ENCODE measurements at regions not wholly inside any gene's neighbourhood (a gene's known extent, or its start where the extent isn't known, plus 50 kb on each side); places are given as distances from the start of the nearest gene placed in this dataset.

- peaks cover 0 to 20% of the 10 kb centered on the region in 2 donors for H3K27me3 Mint-ChIP-seq
- no peak overlapping the region for H3K4me3 Mint-ChIP-seq
- peaks cover 4% of the 10 kb centered on the region for H3K9me3 Mint-ChIP-seq
- no peaks in the 10 kb centered on the region for H3K36me3 Mint-ChIP-seq
- no peak overlapping the region for H3K27ac Mint-ChIP-seq
- no peaks in the 10 kb centered on the region for H3K4me1 Mint-ChIP-seq (ENCODE audit: low read depth in 2 of 2)
- no peak for ATAC-seq
- no peak for DNase-seq (ENCODE audit: low spot score)
Measured at GRCh38 chr13:33483471-33483870, 197.9 kb upstream of the STARD13 start.

- H3K27ac Mint-ChIP-seq = no peak overlapping the region
- ATAC-seq (no peak), DNase-seq (ENCODE audit: low spot score) (no peak)
- no peaks in the 10 kb centered on the region for H3K36me3 Mint-ChIP-seq
- no peak overlapping the region for H3K4me3 Mint-ChIP-seq
- H3K4me1 Mint-ChIP-seq (ENCODE audit: low read depth in 2 of 2) = no peaks in the 10 kb centered on the region
- peaks cover 4% of the 10 kb centered on the region for H3K9me3 Mint-ChIP-seq
- H3K27me3 Mint-ChIP-seq = peaks cover 0 to 17% of the 10 kb centered on the region in 2 donors
Measured at GRCh38 chr13:33485247-33485646, 199.7 kb upstream of the STARD13 start.

- Mint-ChIP-seq H3K27me3 (peaks cover 0 to 24% of the 10 kb centered on the region in 2 donors), H3K36me3 (no peaks in the 10 kb centered on the region), H3K9me3 (peaks cover 4% of the 10 kb centered on the region), H3K4me1 (ENCODE audit: low read depth in 2 of 2) (no peaks in the 10 kb centered on the region), H3K27ac (no peak overlapping the region), H3K4me3 (no peak overlapping the region)
- ATAC-seq = no peak
- DNase-seq (ENCODE audit: low spot score) = no peak
Measured at GRCh38 chr13:33487575-33488243, 202.2 kb upstream of the STARD13 start.

- Mint-ChIP-seq H3K36me3 (no peaks in the 10 kb centered on the region), H3K27me3 (peaks cover 3 to 24% of the 10 kb centered on the region in 2 donors), H3K4me1 (ENCODE audit: low read depth in 2 of 2) (no peaks in the 10 kb centered on the region), H3K27ac (no peak overlapping the region), H3K9me3 (peaks cover 3% of the 10 kb centered on the region), H3K4me3 (no peak overlapping the region)
- no peak for ATAC-seq
- DNase-seq (ENCODE audit: low spot score) = no peak
Measured at GRCh38 chr13:33489563-33489962, 204.0 kb upstream of the STARD13 start.

- H3K4me1 Mint-ChIP-seq (ENCODE audit: low read depth in 2 of 2) = no peaks in the 10 kb centered on the region
Measured at GRCh38 chr13:33490461-33491327, 205.1 kb upstream of the STARD13 start.

GRCh38 chr13:33493672-33494365, 208.3 kb upstream of the STARD13 start:
- Mint-ChIP-seq H3K4me1 (ENCODE audit: low read depth in 2 of 2) (no peaks in the 10 kb centered on the region), H3K9me3 (peaks cover 3% of the 10 kb centered on the region), H3K27me3 (peaks cover 8 to 30% of the 10 kb centered on the region in 2 donors), H3K4me3 (no peak overlapping the region), H3K36me3 (no peaks in the 10 kb centered on the region), H3K27ac (no peak overlapping the region)
- no peak for ATAC-seq
- no peak for DNase-seq (ENCODE audit: low spot score)

More at GRCh38 chr13:33490461-33491327, 205.1 kb upstream of the STARD13 start:
- H3K4me3 Mint-ChIP-seq = no peak overlapping the region
- peaks cover 3% of the 10 kb centered on the region for H3K9me3 Mint-ChIP-seq
- no peak for DNase-seq (ENCODE audit: low spot score)
- no peaks in the 10 kb centered on the region for H3K36me3 Mint-ChIP-seq
- no peak overlapping the region for H3K27ac Mint-ChIP-seq
- ATAC-seq = no peak
- peaks cover 3 to 24% of the 10 kb centered on the region in 2 donors for H3K27me3 Mint-ChIP-seq

- Mint-ChIP-seq H3K36me3 (no peaks in the 10 kb centered on the region), H3K27ac (no peak overlapping the region), H3K4me3 (no peak overlapping the region), H3K4me1 (ENCODE audit: low read depth in 2 of 2) (no peaks in the 10 kb centered on the region), H3K27me3 (peaks cover 8 to 27% of the 10 kb centered on the region in 2 donors), H3K9me3 (peaks cover 3% of the 10 kb centered on the region)
- no peak for ATAC-seq
- DNase-seq (ENCODE audit: low spot score) = no peak
Measured at GRCh38 chr13:33494596-33495204, 209.1 kb upstream of the STARD13 start.

- no peaks in the 10 kb centered on the region for H3K4me1 Mint-ChIP-seq (ENCODE audit: low read depth in 2 of 2)
- no peak for ATAC-seq
Measured at GRCh38 chr13:33496336-33496735, 210.8 kb upstream of the STARD13 start.

GRCh38 chr13:33497146-33497845, 211.7 kb upstream of the STARD13 start:
- Mint-ChIP-seq H3K4me3 (no peak overlapping the region), H3K27ac (no peak overlapping the region), H3K4me1 (ENCODE audit: low read depth in 2 of 2) (no peaks in the 10 kb centered on the region), H3K36me3 (no peaks in the 10 kb centered on the region), H3K27me3 (peaks cover 17 to 31% of the 10 kb centered on the region in 2 donors), H3K9me3 (peaks cover 9% of the 10 kb centered on the region)
- ATAC-seq = no peak
- no peak for DNase-seq (ENCODE audit: low spot score)

More at GRCh38 chr13:33496336-33496735, 210.8 kb upstream of the STARD13 start:
- no peak overlapping the region for H3K27ac Mint-ChIP-seq
- no peaks in the 10 kb centered on the region for H3K36me3 Mint-ChIP-seq
- peaks cover 5% of the 10 kb centered on the region for H3K9me3 Mint-ChIP-seq
- DNase-seq (ENCODE audit: low spot score) = no peak
- no peak overlapping the region for H3K4me3 Mint-ChIP-seq
- peaks cover 9 to 29% of the 10 kb centered on the region in 2 donors for H3K27me3 Mint-ChIP-seq

GRCh38 chr13:33508060-33508459, 222.5 kb upstream of the STARD13 start:
- Mint-ChIP-seq H3K4me3 (no peak overlapping the region), H3K4me1 (ENCODE audit: low read depth in 2 of 2) (no peaks in the 10 kb centered on the region), H3K36me3 (peaks cover 5% of the 10 kb centered on the region), H3K27ac (no peak overlapping the region), H3K27me3 (peaks cover 0 to 6% of the 10 kb centered on the region in 2 donors), H3K9me3 (peaks cover 3% of the 10 kb centered on the region)
- DNase-seq (ENCODE audit: low spot score) (no peak), ATAC-seq (no peak)

- peaks cover 4 to 12% of the 10 kb centered on the region in 2 donors for H3K27me3 Mint-ChIP-seq
- H3K4me1 Mint-ChIP-seq (ENCODE audit: low read depth in 2 of 2) = no peaks in the 10 kb centered on the region
- ATAC-seq (no peak), DNase-seq (ENCODE audit: low spot score) (no peak)
- no peaks in the 10 kb centered on the region for H3K9me3 Mint-ChIP-seq
- no peaks in the 10 kb centered on the region for H3K36me3 Mint-ChIP-seq
- no peak overlapping the region for H3K27ac Mint-ChIP-seq
- H3K4me3 Mint-ChIP-seq = no peak overlapping the region
Measured at GRCh38 chr13:33509642-33510229, 224.2 kb upstream of the STARD13 start.

- H3K9me3 Mint-ChIP-seq = no peaks in the 10 kb centered on the region
- ATAC-seq = no peak
- no peaks in the 10 kb centered on the region for H3K4me1 Mint-ChIP-seq (ENCODE audit: low read depth in 2 of 2)
Measured at GRCh38 chr13:33510350-33510970, 224.9 kb upstream of the STARD13 start.

More at GRCh38 chr13:33510350-33510970, 224.9 kb upstream of the STARD13 start:
- Mint-ChIP-seq H3K36me3 (no peaks in the 10 kb centered on the region), H3K4me3 (no peak overlapping the region), H3K27me3 (peaks cover 4 to 16% of the 10 kb centered on the region in 2 donors), H3K27ac (no peak overlapping the region)
- DNase-seq (ENCODE audit: low spot score) = no peak

Data from natural killer cell treated with Interleukin-12 subunit alpha and Interleukin-12 subunit beta and Interleukin-15 and Interleukin-18, amount 100 ng/mL, for 72 hours (primary cell).